ENCODE measurements at regions not wholly inside any gene's neighbourhood (a gene's known extent, or its start where the extent isn't known, plus 50 kb on each side); places are given as distances from the start of the nearest gene placed in this dataset.

GRCh38 chr4:28179126-28179525 lies 1318.5 kb downstream of the STIM2 start:
- TF ChIP-seq CTCF (IDR thresholded peaks at IDR 0.05) (no peak), POLR2A (IDR thresholded peaks at IDR 0.05) (no peak)

Data from body of pancreas (tissue), 4 donors.